ENCODE measurements at regions not wholly inside any gene's neighbourhood (a gene's known extent, or its start where the extent isn't known, plus 50 kb on each side); places are given as distances from the start of the nearest gene placed in this dataset.

- DNase-seq (ENCODE audit: low spot score), result no peak
- Histone ChIP-seq H4K20me1 (ENCODE audit: insufficient read depth, low read length) (no peaks in the 10 kb centered on the region), H3K36me3 (ENCODE audit: insufficient read depth, low read length) (no peaks in the 10 kb centered on the region), H3K9me3 (ENCODE audit: low read length) (no peaks in the 10 kb centered on the region), H3K27ac (ENCODE audit: low read depth, low read length, poor library complexity, severe bottlenecking) (no peak overlapping the region), H3K4me3 (ENCODE audit: low read depth, low read length, poor library complexity, severe bottlenecking) (no peak overlapping the region), H3K79me2 (ENCODE audit: insufficient read depth, low read depth, low read length) (no peaks in the 10 kb centered on the region), H2AFZ (ENCODE audit: low read length) (no peak overlapping the region), H3K9me2 (ENCODE audit: insufficient read depth, low read length) (no peaks in the 10 kb centered on the region), H3K4me2 (ENCODE audit: low read length) (no peak overlapping the region), H3K4me1 (ENCODE audit: insufficient read depth, low read length, poor library complexity, severe bottlenecking) (no peaks in the 10 kb centered on the region)
- ChIA-PET POLR2A (no interaction called here), CTCF (ENCODE audit: unreplicated experiment) (no interaction called here)
- no TSS peak for BruUV-seq (replicated peaks)
- intact Hi-C loops (cut with micrococcal nuclease; ENCODE audit: unreplicated experiment), result no loop called here
- TF ChIP-seq CTCF (conservative IDR thresholded peaks at IDR 0.05; ENCODE audit: low read length) (no peak), EZH2phosphoT487 (IDR thresholded peaks at IDR 0.05; ENCODE audit: borderline replicate concordance, low read depth, low read length) (no peak)
Measured at GRCh38 chr18:77601567-77601966, 351.9 kb downstream of the GALR1 start.

GRCh38 chr18:77607087-77607486 lies 357.4 kb downstream of the GALR1 start:
- Histone ChIP-seq H3K9me3 (ENCODE audit: low read length) (no peaks in the 10 kb centered on the region), H3K4me2 (ENCODE audit: low read length) (no peak overlapping the region), H2AFZ (ENCODE audit: low read length) (no peak overlapping the region), H3K79me2 (ENCODE audit: insufficient read depth, low read depth, low read length) (no peaks in the 10 kb centered on the region), H3K4me3 (ENCODE audit: low read depth, low read length, poor library complexity, severe bottlenecking) (no peak overlapping the region), H4K20me1 (ENCODE audit: insufficient read depth, low read length) (no peaks in the 10 kb centered on the region), H3K36me3 (ENCODE audit: insufficient read depth, low read length) (no peaks in the 10 kb centered on the region), H3K27ac (ENCODE audit: low read depth, low read length, poor library complexity, severe bottlenecking) (no peak overlapping the region), H3K9me2 (ENCODE audit: insufficient read depth, low read length) (no peaks in the 10 kb centered on the region), H3K4me1 (ENCODE audit: insufficient read depth, low read length, poor library complexity, severe bottlenecking) (no peaks in the 10 kb centered on the region)
- TF ChIP-seq CTCF (conservative IDR thresholded peaks at IDR 0.05; ENCODE audit: low read length) (no peak), EZH2phosphoT487 (IDR thresholded peaks at IDR 0.05; ENCODE audit: borderline replicate concordance, low read depth, low read length) (no peak)
- intact Hi-C loops (cut with micrococcal nuclease; ENCODE audit: unreplicated experiment), result no loop called here
- ChIA-PET CTCF (ENCODE audit: unreplicated experiment) (no interaction called here), POLR2A (no interaction called here)
- BruUV-seq (replicated peaks), result no TSS peak
- no peak for DNase-seq (ENCODE audit: low spot score)

- intact Hi-C loops (cut with micrococcal nuclease; ENCODE audit: unreplicated experiment), result no loop called here
Measured at GRCh38 chr18:77608807-77609206, 359.2 kb downstream of the GALR1 start.

More at GRCh38 chr18:77608807-77609206, 359.2 kb downstream of the GALR1 start:
- Histone ChIP-seq H2AFZ (ENCODE audit: low read length) (no peak overlapping the region), H3K79me2 (ENCODE audit: insufficient read depth, low read depth, low read length) (no peaks in the 10 kb centered on the region), H3K36me3 (ENCODE audit: insufficient read depth, low read length) (no peaks in the 10 kb centered on the region), H3K4me3 (ENCODE audit: low read depth, low read length, poor library complexity, severe bottlenecking) (no peak overlapping the region), H4K20me1 (ENCODE audit: insufficient read depth, low read length) (no peaks in the 10 kb centered on the region), H3K4me2 (ENCODE audit: low read length) (no peak overlapping the region), H3K4me1 (ENCODE audit: insufficient read depth, low read length, poor library complexity, severe bottlenecking) (no peaks in the 10 kb centered on the region), H3K27ac (ENCODE audit: low read depth, low read length, poor library complexity, severe bottlenecking) (no peak overlapping the region), H3K9me3 (ENCODE audit: low read length) (no peaks in the 10 kb centered on the region), H3K9me2 (ENCODE audit: insufficient read depth, low read length) (no peaks in the 10 kb centered on the region)
- BruUV-seq (replicated peaks), result no TSS peak
- POLR2A ChIA-PET, result no interaction called here
- TF ChIP-seq CTCF (conservative IDR thresholded peaks at IDR 0.05; ENCODE audit: low read length) (no peak), EZH2phosphoT487 (IDR thresholded peaks at IDR 0.05; ENCODE audit: borderline replicate concordance, low read depth, low read length) (no peak)
- CTCF ChIA-PET (ENCODE audit: unreplicated experiment), result no interaction called here
- DNase-seq (ENCODE audit: low spot score), result no peak
